Uterus (tissue), 3 donors: ENCODE measurements at regions not wholly inside any gene's neighbourhood (a gene's known extent, or its start where the extent isn't known, plus 50 kb on each side); places are given as distances from the start of the nearest gene placed in this dataset.

Source experiments
- DNase-seq, 2 donors: peaks; one replicate each; pipeline ENCODE4 v3.0.0-alpha.2; 2019 to 2020
- H3K27ac ChIP-seq, 2 donors: fragments of 200-600 bp; sonication (generic); 1 replicate in 1 of 2; 2 replicates in 1 of 2; pipeline ENCODE4 v1.5.1; 2016 to 2018
- H3K27me3 ChIP-seq, 2 donors: fragments of 200-600 bp; sonication (generic); one replicate each; pipeline ENCODE4 v1.5.1; 2018 to 2019; ENCODE audit warnings: control low read depth in 1 of 2
- H3K36me3 ChIP-seq, 2 donors: fragments of 200-600 bp; sonication (generic); one replicate each; pipeline ENCODE4 v1.5.1; 2019; ENCODE audit warnings: control low read depth in 1 of 2
- H3K4me1 ChIP-seq, 2 donors: fragments of 200-600 bp; sonication (generic); one replicate each; pipeline ENCODE4 v1.5.1; 2018 to 2019; ENCODE audit warnings: control low read depth in 1 of 2
- H3K4me3 ChIP-seq, 2 donors: fragments of 200-600 bp; sonication (generic); 1 replicate in 1 of 2; 2 replicates in 1 of 2; pipeline ENCODE4 v1.5.1; 2018 to 2019; ENCODE audit warnings: mild to moderate bottlenecking in 1 of 2
- H3K9me3 ChIP-seq, 2 donors: fragments of 200-600 bp; sonication (generic); one replicate each; pipeline ENCODE4 v1.5.1; 2019; ENCODE audit warnings: control low read depth in 1 of 2
- POLR2A ChIP-seq, 2 donors: fragments of 450-650 bp; IDR thresholded peaks; one replicate each; pipeline ENCODE4 v1.6.1; 2016; ENCODE audit warnings: antibody characterized with exemption in 2 of 2, mild to moderate bottlenecking in 1 of 2, moderate library complexity in 1 of 2
- intact Hi-C: fragments of 100-400 bp; cut with DNase I; formaldehyde crosslinking; loops from one replicate; pipeline ENCODE4 v1.15.1; 2023; ENCODE audit warnings: low total_unique reads
- TF ChIP-seq, protein P1 (sequence below), 4 experiments: fragments of 200-600 bp in 2 of 4; fragments of 450-650 bp in 2 of 4; sonication (generic) in 2 of 4; IDR thresholded peaks; one replicate each; pipeline ENCODE4 v1.5.1; 2016 to 2019; ENCODE audit warnings: antibody characterized with exemption in 4 of 4, mild to moderate bottlenecking in 2 of 4, moderate library complexity in 1 of 4
- donor health status: DM: yes; HTN: yes; CAD: no.

DNA sequence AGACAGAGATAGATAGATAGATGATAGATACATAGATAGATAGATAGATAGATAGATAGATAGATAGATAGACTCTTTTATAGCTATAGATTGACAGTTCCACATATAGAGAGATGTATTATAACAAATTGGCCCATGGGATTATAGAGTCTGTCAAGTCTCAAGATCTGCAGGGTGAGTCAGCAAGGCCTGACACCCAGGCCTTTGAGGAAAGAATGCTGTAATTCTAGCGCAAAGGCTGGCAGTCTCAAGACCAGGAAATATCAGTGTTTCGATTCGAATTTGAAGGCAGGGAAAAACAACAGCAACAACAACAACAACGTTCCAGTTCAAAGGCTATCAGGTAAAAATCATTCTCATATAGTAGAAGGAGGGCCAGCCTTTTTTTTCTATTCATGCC is 339.2 kb upstream of the CDH9 start:
- intact Hi-C loops, result no loop called here
- TF ChIP-seq, protein P1, sequence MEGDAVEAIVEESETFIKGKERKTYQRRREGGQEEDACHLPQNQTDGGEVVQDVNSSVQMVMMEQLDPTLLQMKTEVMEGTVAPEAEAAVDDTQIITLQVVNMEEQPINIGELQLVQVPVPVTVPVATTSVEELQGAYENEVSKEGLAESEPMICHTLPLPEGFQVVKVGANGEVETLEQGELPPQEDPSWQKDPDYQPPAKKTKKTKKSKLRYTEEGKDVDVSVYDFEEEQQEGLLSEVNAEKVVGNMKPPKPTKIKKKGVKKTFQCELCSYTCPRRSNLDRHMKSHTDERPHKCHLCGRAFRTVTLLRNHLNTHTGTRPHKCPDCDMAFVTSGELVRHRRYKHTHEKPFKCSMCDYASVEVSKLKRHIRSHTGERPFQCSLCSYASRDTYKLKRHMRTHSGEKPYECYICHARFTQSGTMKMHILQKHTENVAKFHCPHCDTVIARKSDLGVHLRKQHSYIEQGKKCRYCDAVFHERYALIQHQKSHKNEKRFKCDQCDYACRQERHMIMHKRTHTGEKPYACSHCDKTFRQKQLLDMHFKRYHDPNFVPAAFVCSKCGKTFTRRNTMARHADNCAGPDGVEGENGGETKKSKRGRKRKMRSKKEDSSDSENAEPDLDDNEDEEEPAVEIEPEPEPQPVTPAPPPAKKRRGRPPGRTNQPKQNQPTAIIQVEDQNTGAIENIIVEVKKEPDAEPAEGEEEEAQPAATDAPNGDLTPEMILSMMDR (IDR thresholded peaks at IDR 0.05), result no peak
- TF ChIP-seq POLR2A (IDR thresholded peaks at IDR 0.05), result no peak
- Histone ChIP-seq H3K27ac (no peak overlapping the region), H3K27me3 (no peaks in the 10 kb centered on the region), H3K4me3 (no peak overlapping the region), H3K36me3 (no peaks in the 10 kb centered on the region), H3K9me3 (no peaks in the 10 kb centered on the region), H3K4me1 (no peaks in the 10 kb centered on the region)
- no peak for DNase-seq

DNA sequence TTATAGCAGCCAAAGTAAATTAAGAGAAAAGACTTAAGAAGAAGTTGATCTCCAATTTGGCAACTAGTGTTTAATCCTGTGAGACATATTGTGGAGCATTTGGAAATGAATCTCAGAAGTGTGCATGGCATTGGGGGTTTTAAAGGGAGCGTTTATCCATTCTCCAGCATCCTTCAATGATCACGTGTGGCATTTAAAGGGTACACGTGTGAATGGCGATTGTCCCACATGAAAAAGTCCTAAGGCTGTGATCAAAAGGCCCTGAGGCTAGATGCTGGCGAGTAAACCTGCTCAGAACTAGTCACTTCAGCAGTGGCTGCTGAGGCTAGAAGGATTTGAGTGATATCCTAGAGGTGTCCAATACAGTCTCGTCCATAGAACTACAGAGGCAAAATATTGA is 315.6 kb upstream of the CDH9 start:
- Histone ChIP-seq H3K4me1 (no peaks in the 10 kb centered on the region), H3K9me3 (no peaks in the 10 kb centered on the region), H3K36me3 (no peaks in the 10 kb centered on the region), H3K27me3 (no peaks in the 10 kb centered on the region), H3K27ac (no peak overlapping the region), H3K4me3 (no peak overlapping the region)
- intact Hi-C loops, result no loop called here
- DNase-seq, result no peak
- TF ChIP-seq POLR2A (IDR thresholded peaks at IDR 0.05), result no peak
- TF ChIP-seq, protein P1 (IDR thresholded peaks at IDR 0.05), result no peak

DNA sequence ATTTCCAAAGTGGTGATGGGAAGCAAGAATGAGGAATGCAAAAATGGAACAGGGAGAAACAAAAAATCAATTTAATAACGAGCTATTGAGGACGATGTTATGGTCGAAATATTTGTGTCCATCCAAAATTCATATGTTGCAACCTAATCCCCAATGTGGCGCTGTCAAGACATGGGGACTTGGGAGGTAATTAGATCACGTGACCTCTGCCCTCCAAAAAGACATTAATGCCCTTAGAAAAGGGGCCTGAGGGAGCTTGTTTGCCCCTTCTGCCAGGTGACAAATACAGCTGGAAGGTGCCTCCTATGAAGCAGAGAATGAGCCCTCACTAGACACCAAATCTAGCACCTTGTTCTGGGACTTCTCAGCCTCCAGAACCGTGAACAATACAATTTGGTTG is 315.2 kb upstream of the CDH9 start:
- no peaks in the 10 kb centered on the region for H3K4me1 ChIP-seq
- TF ChIP-seq, protein P1 (IDR thresholded peaks at IDR 0.05), result no peak
- TF ChIP-seq POLR2A (IDR thresholded peaks at IDR 0.05), result no peak
- DNase-seq, result no peak
- no peaks in the 10 kb centered on the region for H3K36me3 ChIP-seq
- intact Hi-C loops, result no loop called here
- no peaks in the 10 kb centered on the region for H3K9me3 ChIP-seq
- no peak overlapping the region for H3K4me3 ChIP-seq
- H3K27ac ChIP-seq, result no peak overlapping the region
- no peaks in the 10 kb centered on the region for H3K27me3 ChIP-seq

DNA sequence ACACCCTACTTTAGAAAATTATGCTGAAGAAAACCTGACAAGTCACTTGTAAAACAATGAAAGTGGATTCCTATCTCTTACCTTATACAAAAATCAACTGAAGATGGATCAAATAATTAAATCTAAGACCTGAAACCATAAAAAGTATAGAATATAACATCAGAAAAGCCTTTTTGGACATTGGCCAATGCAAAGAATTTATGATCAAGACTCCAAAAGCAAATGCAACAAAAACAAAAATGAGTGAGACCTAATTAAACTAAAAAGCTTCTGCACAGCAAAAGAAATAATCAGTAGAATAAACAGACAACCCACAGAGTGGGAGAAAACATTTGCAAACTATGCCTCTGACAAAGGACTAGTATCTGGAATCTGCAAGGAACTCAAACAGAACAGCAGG is 303.0 kb upstream of the CDH9 start:
- Histone ChIP-seq H3K4me3 (no peak overlapping the region), H3K27me3 (no peaks in the 10 kb centered on the region), H3K4me1 (no peaks in the 10 kb centered on the region), H3K9me3 (no peaks in the 10 kb centered on the region), H3K27ac (no peak overlapping the region), H3K36me3 (no peaks in the 10 kb centered on the region)
- intact Hi-C loops, result no loop called here
- TF ChIP-seq POLR2A (IDR thresholded peaks at IDR 0.05), result no peak
- TF ChIP-seq, protein P1 (IDR thresholded peaks at IDR 0.05), result no peak
- no peak for DNase-seq

DNA sequence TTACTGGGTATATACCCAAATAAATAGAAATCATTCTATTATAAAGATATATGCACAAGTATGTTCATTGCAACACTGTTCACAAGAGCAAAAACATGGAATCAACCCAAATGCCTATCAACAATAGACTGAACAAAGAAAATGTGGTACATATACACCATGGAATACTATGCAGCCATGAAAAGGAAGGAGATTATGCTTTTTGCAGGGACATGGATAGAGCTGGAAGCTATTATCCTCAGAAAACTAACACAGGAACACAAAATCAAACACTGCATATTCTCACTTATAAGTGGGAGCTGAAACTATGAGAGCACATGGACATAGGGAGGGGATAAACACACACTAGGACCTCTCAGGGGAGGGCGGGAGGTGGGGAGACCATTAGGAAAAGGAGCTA is 298.4 kb upstream of the CDH9 start:
- intact Hi-C loops, result no loop called here
- TF ChIP-seq, protein P1 (IDR thresholded peaks at IDR 0.05), result no peak
- no peak for TF ChIP-seq POLR2A (IDR thresholded peaks at IDR 0.05)
- Histone ChIP-seq H3K9me3 (no peaks in the 10 kb centered on the region), H3K27ac (no peak overlapping the region), H3K27me3 (no peaks in the 10 kb centered on the region), H3K4me3 (no peak overlapping the region), H3K4me1 (no peaks in the 10 kb centered on the region), H3K36me3 (no peaks in the 10 kb centered on the region)
- no peak for DNase-seq
